Stimulated activated naive CD4-positive, alpha-beta T cell (primary cell): ENCODE measurements at regions not wholly inside any gene's neighbourhood (a gene's known extent, or its start where the extent isn't known, plus 50 kb on each side); places are given as distances from the start of the nearest gene placed in this dataset.

Experiments
- DNase-seq, 6 experiments: peaks; one replicate each; lab custom pipeline; 2025; lab: John Stamatoyannopoulos, UW

DNA sequence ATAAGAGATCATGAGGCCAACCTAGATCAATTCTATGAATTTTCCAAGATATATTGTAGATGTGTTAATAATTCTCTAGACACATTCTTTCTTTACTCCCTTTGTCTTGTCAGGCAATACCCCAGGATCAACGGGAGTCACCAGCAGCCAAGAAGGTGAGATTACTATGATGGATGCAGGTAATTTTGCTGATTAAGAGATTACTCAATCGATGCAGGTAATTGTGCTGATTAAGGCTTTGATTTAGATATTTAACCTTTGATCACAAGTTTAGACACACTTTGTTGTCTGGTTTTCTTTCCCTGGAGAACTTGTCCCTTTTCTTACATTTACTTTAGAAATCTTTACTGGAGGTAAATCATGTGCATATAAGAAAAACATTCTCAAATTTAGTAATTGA, 134.3 kb upstream of the CNTN1 start:
- no peak for DNase-seq

DNA sequence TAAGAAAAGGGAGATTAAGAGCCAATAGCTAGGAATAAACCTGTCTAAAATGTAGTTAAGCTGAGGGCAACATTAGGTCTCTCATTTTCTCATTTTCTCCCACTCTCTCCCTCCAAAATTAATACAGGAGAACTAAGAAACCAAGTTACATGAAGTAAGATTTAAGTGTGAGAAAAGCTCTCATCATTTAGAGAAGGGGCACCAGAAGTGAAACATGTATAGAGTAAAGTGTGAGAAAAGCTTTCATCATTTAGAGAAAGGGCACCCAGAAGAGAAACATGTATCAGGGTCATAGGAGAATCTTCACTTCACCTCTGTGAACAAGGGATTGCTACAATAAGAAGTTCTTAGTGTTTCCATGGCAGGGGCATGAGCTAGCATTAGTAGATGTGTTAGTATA, 132.4 kb upstream of the CNTN1 start:
- DNase-seq: no peak

DNA sequence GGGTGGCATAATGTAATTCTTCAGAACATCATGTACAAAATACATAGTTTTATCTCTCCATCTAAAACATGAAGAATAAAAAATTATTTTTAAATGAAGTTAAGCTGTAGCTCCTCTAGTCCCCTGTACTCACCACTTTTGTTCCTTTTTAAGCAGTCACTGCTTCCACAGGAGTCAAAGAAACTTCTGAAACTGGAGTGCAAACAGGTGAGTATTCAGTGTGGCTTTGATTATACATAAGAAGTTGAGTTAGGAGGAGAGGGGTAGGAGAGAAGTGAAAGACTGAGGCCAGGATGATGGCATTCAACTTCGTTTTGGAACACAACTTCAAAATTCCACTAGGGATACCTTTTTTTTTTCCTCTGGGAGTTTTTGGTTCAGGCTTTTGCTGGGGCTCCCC, 131.4 kb upstream of the CNTN1 start:
- DNase-seq: no peak

DNA sequence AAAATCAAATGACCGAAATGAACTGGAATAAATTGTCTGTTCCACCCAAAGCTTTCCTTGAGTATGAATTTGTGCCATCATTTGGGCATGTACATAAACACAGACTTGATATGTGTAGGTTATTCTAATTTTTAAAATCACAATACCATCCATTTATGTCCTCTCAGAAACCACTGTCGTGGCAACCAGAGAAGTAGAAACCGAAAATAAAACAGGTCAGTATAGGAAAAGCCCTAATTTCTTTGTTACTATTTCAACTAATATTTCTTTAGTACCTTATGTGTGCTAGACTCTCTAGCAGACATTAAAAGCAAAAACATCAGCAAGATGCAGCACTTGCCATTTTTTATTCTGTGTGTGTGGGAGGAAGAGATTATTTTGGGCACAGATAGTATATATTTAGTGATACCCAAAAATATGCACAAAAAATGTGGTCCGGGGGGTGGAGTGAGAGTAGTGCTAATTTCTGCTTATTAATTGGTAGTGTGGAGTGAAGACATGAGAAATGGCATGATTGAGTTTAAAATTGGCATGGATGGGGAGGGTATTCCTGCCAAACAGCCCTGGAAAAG, 130.8 kb upstream of the CNTN1 start:
- DNase-seq: no peak

DNA sequence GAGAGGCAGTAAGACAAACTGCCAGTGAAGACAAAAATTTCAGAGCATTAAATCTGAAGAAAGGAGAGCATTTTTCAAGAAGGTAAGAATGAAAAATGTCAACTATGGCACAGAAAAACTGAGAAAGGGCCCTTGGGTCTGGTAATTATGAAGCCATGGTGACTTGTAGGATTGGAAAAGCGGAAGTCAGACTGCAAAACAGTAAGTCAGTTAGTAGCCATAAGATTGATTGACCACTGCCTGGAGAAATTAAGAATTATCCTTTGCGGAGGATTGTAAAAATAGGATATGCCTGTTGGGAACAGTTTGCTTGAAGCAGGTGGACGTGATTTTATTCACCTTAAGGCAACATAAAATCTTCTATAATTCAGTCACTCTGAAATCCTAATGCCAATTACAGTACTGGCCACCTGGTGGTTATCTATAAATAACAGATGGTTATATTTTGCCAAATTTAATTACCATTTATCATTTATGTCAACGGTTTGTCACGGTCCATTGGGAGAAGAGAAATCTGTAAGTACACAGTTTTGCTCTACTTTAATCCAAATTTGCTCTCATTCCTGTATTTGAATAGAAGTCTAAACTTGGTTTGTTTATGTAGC, 127.1 kb upstream of the CNTN1 start:
- DNase-seq: no peak

DNA sequence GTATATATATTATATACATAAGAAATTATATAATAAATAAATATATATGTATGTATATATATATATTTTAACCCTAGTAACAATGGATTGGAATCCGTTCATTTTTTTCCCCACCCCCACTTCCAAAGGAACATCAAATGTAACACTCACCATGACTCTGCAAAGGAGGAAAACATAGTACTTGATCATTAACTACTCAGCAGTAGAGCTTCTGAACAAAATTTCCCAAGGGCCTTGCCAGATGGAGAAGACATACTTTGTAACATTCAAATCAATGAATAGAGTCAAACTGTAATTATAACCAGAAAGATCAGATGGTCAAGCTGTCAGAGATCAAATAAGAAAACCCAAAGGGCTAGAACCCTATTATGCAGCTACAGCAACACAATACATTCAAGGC, 126.0 kb upstream of the CNTN1 start:
- no peak for DNase-seq

DNA sequence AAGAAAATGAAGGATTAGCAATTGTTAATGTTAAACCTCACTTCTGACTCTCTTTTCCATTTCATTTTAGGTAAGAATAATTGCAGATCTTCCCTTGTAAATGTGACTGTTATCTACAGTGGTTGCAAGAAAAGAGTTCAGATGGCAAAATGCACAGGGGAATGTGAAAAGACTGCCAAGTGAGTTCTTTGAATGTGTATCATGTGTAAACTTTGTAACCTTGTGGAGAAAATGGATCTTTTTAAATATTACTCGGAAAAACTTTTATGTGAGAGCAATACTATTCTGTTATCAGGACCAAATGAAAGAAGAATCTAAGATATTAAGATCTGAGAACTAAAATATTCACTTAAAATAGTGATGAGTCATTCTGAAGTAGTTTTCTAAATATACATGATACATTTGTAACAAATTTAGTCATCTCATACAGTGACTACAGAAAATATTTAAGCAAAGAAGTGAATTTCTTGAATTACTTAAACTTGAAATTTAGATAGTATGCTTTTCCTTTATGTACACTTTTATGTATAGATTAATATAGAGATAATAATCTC, 122.5 kb upstream of the CNTN1 start:
- DNase-seq: no peak

DNA sequence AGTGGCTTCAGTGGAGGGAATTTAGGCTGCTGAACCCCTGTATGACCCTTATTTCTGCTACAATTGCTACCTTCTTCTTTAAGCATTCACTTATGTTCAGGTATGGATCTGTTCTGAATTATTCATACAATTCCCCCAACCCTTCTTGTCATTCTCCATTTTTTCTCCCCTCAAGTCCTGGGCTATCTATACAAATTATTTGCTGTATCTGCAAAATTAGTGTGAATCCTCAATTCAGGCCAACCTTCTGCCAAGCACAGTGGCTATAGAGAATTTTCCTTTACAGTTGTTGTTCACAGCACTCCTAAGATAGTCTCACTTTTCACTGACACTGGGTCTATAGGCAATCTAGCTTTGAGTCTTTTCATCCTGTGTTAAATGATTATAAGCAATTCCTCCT, 119.2 kb upstream of the CNTN1 start:
- DNase-seq: no peak

DNA sequence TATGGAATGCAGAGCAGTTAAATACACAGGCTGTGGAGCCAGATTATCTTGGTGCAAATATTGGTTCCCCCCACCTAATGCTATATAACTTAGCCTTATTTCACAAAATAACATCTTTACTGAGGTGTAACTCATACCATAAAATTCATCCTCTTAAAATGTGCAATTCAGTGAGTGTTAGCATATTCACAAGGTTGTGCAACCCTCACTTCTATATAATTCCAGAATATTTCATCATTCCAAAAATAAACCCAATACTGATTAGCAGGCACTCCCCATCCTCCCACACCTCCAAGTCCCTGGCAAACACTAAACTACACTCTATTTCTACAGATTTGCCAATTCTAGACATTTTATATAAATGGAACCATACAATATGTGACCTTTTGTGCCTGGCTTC, 116.3 kb upstream of the CNTN1 start:
- DNase-seq: no peak

DNA sequence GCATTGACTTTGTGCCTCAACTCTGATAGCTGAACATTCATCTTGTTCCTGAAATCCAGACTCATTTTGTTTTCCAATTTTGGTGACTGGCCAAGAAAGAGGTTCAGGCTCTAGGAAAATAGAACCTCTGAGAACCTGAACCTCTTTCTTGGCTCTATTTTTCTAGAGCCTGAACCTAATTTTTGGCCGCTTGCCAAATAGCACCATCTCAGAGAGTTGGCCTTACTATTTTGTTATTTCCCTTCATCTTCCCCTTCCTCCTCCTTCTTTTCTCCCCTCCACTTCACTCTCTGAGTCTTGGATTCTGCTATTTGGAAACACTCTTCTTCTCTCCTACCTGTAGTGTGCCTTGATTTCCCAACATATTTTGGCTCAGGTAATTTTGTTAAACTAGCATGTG, 114.4 kb upstream of the CNTN1 start:
- DNase-seq: no peak

DNA sequence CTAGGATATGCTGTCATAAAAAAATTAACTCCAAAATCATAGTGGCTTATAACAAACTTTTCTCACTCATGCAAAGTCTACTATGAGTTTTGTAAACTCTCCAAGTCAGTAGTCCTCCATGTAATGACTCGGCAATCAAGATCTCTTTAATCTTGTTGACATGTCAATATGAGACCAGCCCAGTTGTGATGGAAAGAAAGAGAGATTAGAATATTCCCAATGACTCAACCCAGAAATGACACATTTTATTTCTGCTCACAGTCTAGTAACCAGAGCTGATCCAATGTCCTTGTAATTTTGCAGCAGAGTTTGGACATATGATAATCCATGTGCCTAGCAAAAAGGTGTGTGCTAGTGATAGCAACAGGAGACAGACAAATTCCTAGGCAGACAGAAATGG, 112.6 kb upstream of the CNTN1 start:
- no peak for DNase-seq

DNA sequence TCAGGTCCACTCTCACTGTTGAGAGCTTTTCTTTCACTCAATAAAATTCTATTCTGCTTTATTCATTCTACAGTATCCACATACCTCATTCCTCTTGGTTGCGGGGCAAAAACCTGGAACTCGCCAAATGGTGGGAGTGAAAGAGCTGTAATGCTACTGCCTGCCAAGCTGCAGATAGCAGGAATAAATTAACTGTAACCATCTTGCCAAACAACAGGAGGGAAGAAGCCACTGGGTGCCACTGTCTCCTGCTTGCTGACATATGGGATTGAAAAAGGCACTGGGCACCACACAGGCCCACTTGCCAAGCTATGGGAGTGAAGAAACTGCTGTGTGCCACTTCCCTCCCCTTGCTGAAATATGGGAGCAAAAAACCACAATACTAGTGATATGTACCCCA, 111.9 kb upstream of the CNTN1 start:
- DNase-seq: no peak

DNA sequence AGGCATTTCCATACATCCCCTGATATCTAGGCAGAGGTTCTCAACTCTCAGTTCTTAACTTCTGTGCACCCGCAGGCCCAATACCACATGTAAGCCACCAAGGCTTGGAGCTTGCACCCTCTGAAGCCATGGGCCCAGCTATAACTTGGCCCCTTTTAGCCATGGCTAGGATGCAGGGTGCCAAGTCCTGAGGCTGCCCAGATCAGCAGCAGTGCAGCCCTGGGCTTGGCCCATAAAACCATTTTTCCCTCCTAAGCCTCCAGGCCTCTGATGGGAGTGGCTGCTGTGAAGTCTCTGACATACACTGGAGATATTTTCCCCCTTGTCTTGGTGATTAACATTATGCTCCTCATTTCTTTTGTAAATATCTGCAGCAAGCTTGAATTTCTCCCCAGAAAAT, 110.3 kb upstream of the CNTN1 start:
- no peak for DNase-seq

DNA sequence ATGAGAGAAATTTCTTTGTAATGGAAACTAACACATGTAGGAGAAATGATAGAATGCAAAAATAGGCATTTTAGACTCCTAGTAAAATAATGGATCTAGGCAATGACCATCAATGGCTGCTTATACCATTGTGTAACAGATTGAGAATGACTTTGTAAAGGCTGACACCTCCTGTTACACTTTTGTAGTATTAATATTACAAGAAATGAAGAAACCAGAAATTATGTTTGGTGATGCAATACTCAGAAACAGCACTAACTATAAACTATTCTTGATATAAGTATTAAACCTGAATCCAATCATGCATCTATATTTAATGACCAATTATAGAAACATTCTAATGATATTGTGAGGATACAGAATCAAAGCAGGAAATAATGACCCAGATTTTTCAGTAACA, 108.5 kb upstream of the CNTN1 start:
- no peak for DNase-seq

DNA sequence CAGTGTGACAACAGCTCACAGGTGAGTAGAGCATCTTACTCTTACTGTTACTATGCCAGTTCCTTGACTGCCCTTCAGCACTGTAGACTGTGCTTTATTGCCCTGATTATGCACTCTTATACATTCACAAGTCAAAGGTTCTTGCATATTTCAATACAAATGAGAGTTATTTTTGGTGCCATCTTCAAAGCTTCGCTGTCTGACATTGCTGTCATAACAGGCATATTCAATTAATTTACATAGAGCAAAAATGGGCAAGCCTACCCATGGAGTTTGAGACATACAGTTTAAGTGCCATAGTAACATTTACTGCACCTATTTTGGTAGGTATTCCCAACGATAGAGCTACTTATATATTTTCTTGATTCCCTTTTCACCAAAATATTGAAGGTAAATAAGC, 107.5 kb upstream of the CNTN1 start:
- DNase-seq: no peak

DNA sequence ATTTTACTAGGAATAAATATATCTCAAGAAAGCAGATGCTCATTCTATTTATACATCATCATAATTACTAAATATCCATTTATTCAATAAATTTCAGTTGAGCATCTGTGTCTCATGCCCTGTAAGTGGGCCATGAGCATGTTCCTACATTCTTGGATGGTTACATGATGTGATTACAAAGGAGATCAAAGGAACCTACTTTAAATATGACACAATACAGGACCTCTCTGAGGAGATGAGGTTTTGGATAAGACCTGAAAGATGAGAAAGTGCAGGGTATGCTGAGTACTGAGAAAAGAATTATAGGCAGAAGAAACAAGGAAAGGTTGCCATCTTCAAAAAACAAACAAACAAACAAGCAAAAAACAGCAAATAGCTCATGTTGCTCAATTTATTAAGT, 105.4 kb upstream of the CNTN1 start:
- no peak for DNase-seq

DNA sequence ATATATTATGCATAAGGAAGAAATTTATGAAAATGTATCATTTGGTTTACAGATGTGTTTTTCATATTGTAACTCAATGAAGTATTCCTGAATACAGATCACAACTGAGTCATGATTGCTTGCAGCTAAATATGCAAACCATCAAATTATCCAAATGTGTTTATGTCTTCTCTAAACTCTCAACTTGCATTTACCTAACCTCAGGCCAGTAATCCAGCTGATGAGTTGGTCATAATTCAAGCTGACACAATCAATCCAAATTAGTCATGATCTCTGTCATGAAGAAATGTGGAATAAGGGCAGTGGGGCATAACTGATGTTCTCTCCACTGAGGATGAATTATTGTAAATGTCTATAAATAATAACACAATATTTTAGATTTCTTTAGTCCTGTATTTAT, 104.8 kb upstream of the CNTN1 start:
- DNase-seq: no peak

DNA sequence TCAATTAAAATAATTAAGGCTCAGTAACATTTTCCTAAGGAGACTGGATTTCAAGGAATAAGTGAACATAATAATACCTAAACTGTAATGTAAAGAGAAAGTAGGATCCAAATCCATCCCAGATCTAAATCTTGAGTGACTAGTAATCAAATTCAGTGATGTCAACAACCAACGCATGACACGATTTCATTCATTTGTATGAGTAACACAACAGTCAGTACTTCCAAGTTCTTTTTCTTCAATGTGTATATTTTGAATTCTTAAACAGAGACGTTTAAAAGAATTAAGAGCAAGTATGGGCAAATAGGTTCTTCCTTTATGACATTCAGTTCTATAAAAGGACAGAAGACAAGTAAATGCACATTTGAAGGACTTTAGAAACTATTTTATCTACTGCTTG, 104.3 kb upstream of the CNTN1 start:
- no peak for DNase-seq

DNA sequence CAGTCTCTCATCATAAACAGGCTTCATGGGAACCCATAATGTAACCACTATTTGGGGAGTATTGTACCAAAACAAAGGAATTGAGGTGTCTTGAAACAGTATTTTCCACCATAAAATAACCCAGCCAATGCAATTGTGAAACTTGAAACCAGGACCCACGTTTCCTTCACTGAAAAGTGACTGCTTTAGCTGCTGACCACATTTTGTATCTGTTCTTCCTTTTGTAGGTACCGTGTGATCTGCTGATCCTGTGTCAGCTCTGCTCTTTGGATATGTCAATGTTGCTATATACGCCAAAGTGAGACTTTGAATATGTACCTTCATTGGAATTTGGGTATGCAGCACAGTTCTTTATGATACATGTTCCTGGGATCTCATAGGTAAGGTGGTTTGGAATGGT, 95.1 kb upstream of the CNTN1 start:
- DNase-seq: no peak

DNA sequence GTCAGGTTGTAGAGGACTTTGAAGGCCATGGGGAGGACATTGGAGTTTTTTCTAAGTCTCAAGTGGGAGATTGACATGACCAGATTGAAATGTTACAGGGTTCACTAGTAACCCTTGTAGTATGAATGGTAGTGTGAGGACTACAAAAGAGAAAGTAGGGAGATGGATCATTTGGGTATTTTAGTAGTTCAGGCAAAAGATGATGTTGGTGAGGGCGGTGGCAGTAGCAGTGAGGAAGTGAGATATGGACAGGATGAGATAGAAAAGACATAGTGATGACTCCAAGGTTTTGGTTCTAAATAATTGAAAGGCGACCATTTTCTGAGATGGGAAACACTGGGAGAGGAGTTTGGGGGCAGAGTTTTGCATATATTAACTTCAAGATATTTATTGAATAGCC, 94.2 kb upstream of the CNTN1 start:
- DNase-seq: no peak

DNA sequence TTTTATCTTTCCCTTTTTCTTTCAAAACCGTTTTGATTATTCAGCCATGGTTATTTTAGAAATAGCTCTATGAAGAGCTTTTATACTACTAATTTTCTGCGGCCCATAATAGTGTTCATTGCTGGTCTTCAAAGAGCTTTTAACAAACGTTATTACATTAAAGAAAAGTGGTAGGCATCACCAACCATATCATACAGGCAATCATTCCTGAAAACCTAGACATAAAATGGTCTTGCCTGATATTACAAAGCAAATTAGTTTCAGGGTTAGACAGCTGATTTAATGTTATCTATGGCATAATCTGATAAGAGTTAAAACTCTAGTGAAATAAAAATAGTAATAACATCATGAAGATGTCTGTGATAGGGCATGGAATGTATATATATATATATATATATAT, 89.7 kb upstream of the CNTN1 start:
- DNase-seq: no peak

DNA sequence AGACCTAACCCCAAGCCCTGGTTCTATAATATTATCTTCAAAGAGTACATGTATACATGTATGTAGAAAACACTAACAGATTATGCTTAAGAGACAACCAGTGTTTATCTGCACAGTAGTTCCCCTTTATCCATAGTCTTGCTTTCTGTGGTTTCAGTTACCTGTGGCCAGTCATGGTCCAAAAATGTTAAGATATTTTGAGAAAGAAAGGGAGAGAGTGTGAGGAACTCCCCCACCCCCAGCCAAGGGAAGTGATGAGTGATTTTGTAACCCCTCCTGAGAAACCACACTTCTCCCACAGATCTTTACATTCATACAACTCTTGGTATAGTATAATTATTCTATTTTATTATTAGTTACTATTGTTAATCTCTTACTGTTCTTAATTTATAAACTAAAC, 77.3 kb upstream of the CNTN1 start:
- DNase-seq: no peak

DNA sequence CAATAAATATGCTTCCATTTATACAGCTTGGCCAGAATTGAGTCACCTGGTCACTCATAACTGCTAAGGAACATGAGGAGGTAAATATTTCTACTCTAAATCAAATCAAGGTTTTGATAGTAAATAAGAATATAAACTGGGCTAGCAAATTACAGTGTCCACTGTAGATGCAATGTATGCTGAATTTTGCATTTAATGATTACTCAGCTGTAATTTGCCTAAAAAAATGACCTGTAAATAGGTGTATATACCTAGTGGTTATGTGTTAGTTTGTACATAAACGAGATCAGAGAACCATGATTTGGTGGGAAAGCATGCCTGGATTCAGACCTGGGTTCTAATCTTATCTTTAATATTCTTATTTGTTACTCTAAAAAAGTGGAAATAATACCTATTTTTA, 76.6 kb upstream of the CNTN1 start:
- no peak for DNase-seq

DNA sequence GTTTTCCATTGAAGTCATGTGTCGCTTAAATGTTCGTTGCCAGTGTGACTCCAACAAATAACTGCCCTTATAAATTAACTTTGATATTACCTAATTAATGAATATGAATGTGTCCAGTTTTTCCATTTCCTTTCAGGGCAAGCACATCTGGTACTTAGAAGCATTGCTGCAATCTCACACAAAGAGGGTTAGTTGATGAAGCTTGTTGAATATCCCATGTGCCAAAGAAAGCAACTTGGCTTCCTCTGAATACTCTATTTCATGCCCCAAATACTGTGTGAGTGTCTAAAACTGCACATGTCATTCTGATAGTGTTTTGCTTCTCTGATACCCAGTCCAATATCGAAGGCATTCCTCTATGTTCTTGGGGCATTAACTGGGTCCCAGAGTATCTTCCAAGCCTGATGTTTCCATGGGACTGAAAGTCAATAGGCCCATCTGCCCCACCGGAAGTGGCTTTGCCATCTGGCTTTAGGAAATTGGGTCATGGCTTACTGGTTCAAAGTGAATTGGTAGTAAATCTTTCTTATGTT, 75.8 kb upstream of the CNTN1 start:
- no peak for DNase-seq
